Neural cell (in vitro differentiated cells): ENCODE measurements at regions not wholly inside any gene's neighbourhood (a gene's known extent, or its start where the extent isn't known, plus 50 kb on each side); places are given as distances from the start of the nearest gene placed in this dataset.

Source experiments
- H2AFZ ChIP-seq: fragments of 200-600, 300-800 bp; sonication (generic), shearing (Covaris generic); 2 replicates; pipeline ENCODE4 v1.6.0; 2014; ENCODE audit warnings: low read depth, mild to moderate bottlenecking, antibody characterized with exemption, low read length, moderate library complexity
- H3F3A ChIP-seq: fragments of 200-600 bp; shearing (Covaris generic); 2 replicates; pipeline ENCODE4 v1.6.1; 2016; ENCODE audit warnings: mild to moderate bottlenecking, moderate library complexity, mixed read lengths, antibody characterized with exemption, low read length; ENCODE audit not compliant: insufficient read depth, poor library complexity, severe bottlenecking
- H3K27ac ChIP-seq: fragments of 200-600, 300-800 bp; sonication (generic), shearing (Covaris generic); 2 replicates; pipeline ENCODE4 v1.5.1; 2014; ENCODE audit warnings: mild to moderate bottlenecking, low read length, moderate library complexity
- H3K27me3 ChIP-seq: fragments of 300-800, 200-600 bp; sonication (generic), shearing (Covaris generic); 2 replicates; pipeline ENCODE4 v1.6.0; 2014; ENCODE audit warnings: mild to moderate bottlenecking, low read depth, low read length, moderate library complexity; ENCODE audit not compliant: insufficient read depth
- H3K36me3 ChIP-seq: fragments of 300-800, 200-600 bp; sonication (generic), shearing (Covaris generic); 2 replicates; pipeline ENCODE4 v1.5.1; 2014; ENCODE audit warnings: mild to moderate bottlenecking, antibody characterized with exemption, low read length, moderate library complexity; ENCODE audit not compliant: insufficient read depth
- H3K4me2 ChIP-seq: fragments of 300-800, 200-600 bp; sonication (generic), shearing (Covaris generic); 2 replicates; pipeline ENCODE4 v1.6.0; 2014; ENCODE audit warnings: mild to moderate bottlenecking, low read length
- H3K4me3 ChIP-seq: fragments of 300-800, 200-600 bp; sonication (generic), shearing (Covaris generic); 2 replicates; pipeline ENCODE4 v1.5.1; 2014; ENCODE audit warnings: mild to moderate bottlenecking, low read length, moderate library complexity
- H3K79me2 ChIP-seq: fragments of 200-600 bp; shearing (Covaris generic); replicated peaks from 2 replicates; pipeline ENCODE4 v1.6.0; 2014; ENCODE audit warnings: mild to moderate bottlenecking, low read length, moderate library complexity; ENCODE audit not compliant: insufficient read depth
- H3K9ac ChIP-seq: fragments of 300-800, 200-600 bp; sonication (generic), shearing (Covaris generic); 2 replicates; pipeline ENCODE4 v1.6.1; 2016; ENCODE audit warnings: mild to moderate bottlenecking, low read length, mixed read lengths
- H3K9me2 ChIP-seq: fragments of 200-600 bp; shearing (Covaris generic); 2 replicates; pipeline ENCODE4 v1.6.1; 2016; ENCODE audit warnings: mild to moderate bottlenecking, low read length, mixed read lengths; ENCODE audit not compliant: insufficient read depth
- H3K9me3 ChIP-seq: fragments of 200-600, 300-800 bp; sonication (generic), shearing (Covaris generic); 2 replicates; pipeline ENCODE4 v1.6.1; 2016; ENCODE audit warnings: mild to moderate bottlenecking, mixed run types, low read length, moderate library complexity, mixed read lengths
- H4K20me1 ChIP-seq: fragments of 200-600 bp; shearing (Covaris generic); 2 replicates; pipeline ENCODE4 v1.6.1; 2016; ENCODE audit warnings: mild to moderate bottlenecking, mixed run types; ENCODE audit not compliant: insufficient read depth
- CTCF ChIP-seq: fragments of 450-650 bp; IDR thresholded peaks from 2 replicates; pipeline ENCODE4 v1.5.1; 2014; ENCODE audit warnings: antibody characterized with exemption, mild to moderate bottlenecking, moderate library complexity; ENCODE audit not compliant: poor library complexity, severe bottlenecking
- EP300 ChIP-seq: fragments of 450-650 bp; conservative IDR thresholded peaks from 2 replicates; pipeline ENCODE4 v1.6.1; 2014; ENCODE audit warnings: antibody characterized with exemption, mild to moderate bottlenecking, moderate library complexity; ENCODE audit not compliant: poor library complexity, severe bottlenecking
- EZH2 ChIP-seq: fragments of 200-600, 300-800 bp; shearing (Covaris generic), sonication (generic); IDR thresholded peaks from 2 replicates; pipeline ENCODE4 v1.6.1; 2014; ENCODE audit warnings: antibody characterized with exemption, low read length, borderline replicate concordance, mild to moderate bottlenecking; ENCODE audit not compliant: insufficient read depth, poor library complexity, severe bottlenecking
- MXI1 ChIP-seq: fragments of 450-650 bp; conservative IDR thresholded peaks from 2 replicates; pipeline ENCODE4 v1.6.1; 2014; ENCODE audit warnings: antibody characterized with exemption, mild to moderate bottlenecking; ENCODE audit not compliant: poor library complexity, severe bottlenecking
- POLR2AphosphoS5 ChIP-seq: IDR thresholded peaks from 2 replicates; pipeline ENCODE4 v1.6.1; 2012
- RAD21 ChIP-seq: fragments of 450-650 bp; conservative IDR thresholded peaks from 2 replicates; pipeline ENCODE4 v1.6.1; 2014; ENCODE audit warnings: antibody characterized with exemption, mild to moderate bottlenecking, moderate library complexity
- SMC3 ChIP-seq: fragments of 450-650 bp; conservative IDR thresholded peaks from 2 replicates; pipeline ENCODE4 v1.6.1; 2014; ENCODE audit warnings: antibody characterized with exemption, mild to moderate bottlenecking, moderate library complexity; ENCODE audit not compliant: poor library complexity
- TAF1 ChIP-seq: IDR thresholded peaks from 2 replicates; pipeline ENCODE4 v1.6.1; 2012; ENCODE audit warnings: low read depth
- TF ChIP-seq, protein P1 (sequence below): IDR thresholded peaks from 2 replicates; pipeline ENCODE4 v1.6.1; 2012; ENCODE audit warnings: borderline replicate concordance

- no peaks in the 10 kb centered on the region for H3K9me3 ChIP-seq
- TF ChIP-seq, protein P1, sequence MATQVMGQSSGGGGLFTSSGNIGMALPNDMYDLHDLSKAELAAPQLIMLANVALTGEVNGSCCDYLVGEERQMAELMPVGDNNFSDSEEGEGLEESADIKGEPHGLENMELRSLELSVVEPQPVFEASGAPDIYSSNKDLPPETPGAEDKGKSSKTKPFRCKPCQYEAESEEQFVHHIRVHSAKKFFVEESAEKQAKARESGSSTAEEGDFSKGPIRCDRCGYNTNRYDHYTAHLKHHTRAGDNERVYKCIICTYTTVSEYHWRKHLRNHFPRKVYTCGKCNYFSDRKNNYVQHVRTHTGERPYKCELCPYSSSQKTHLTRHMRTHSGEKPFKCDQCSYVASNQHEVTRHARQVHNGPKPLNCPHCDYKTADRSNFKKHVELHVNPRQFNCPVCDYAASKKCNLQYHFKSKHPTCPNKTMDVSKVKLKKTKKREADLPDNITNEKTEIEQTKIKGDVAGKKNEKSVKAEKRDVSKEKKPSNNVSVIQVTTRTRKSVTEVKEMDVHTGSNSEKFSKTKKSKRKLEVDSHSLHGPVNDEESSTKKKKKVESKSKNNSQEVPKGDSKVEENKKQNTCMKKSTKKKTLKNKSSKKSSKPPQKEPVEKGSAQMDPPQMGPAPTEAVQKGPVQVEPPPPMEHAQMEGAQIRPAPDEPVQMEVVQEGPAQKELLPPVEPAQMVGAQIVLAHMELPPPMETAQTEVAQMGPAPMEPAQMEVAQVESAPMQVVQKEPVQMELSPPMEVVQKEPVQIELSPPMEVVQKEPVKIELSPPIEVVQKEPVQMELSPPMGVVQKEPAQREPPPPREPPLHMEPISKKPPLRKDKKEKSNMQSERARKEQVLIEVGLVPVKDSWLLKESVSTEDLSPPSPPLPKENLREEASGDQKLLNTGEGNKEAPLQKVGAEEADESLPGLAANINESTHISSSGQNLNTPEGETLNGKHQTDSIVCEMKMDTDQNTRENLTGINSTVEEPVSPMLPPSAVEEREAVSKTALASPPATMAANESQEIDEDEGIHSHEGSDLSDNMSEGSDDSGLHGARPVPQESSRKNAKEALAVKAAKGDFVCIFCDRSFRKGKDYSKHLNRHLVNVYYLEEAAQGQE, result no peak
- no peak for TF ChIP-seq EZH2
- no peak for TF ChIP-seq POLR2AphosphoS5
- TF ChIP-seq TAF1, result no peak
- no peak for TF ChIP-seq MXI1
- no peak for TF ChIP-seq SMC3
- TF ChIP-seq EP300, result no peak
- TF ChIP-seq CTCF, result no peak
- TF ChIP-seq RAD21, result no peak
- no peaks in the 10 kb centered on the region for H3K79me2 ChIP-seq
- H3K9ac ChIP-seq, result no peak overlapping the region
- H2AFZ ChIP-seq, result no peak overlapping the region
- H4K20me1 ChIP-seq, result no peaks in the 10 kb centered on the region
- no peak overlapping the region for H3K27ac ChIP-seq
- no peaks in the 10 kb centered on the region for H3F3A ChIP-seq
- H3K36me3 ChIP-seq, result no peaks in the 10 kb centered on the region
- no peak overlapping the region for H3K4me3 ChIP-seq
- no peaks in the 10 kb centered on the region for H3K9me2 ChIP-seq
- no peak overlapping the region for H3K4me2 ChIP-seq
- H3K27me3 ChIP-seq, result no peaks in the 10 kb centered on the region
Measured at GRCh38 chr10:11672836-11673235, 61.4 kb upstream of the USP6NL start.

- no peaks in the 10 kb centered on the region for H3K9me3 ChIP-seq
- TF ChIP-seq POLR2AphosphoS5, result no peak
- TF ChIP-seq EP300, result no peak
- TF ChIP-seq, protein P1, result no peak
- TF ChIP-seq MXI1, result no peak
- TF ChIP-seq CTCF, result no peak
- no peak for TF ChIP-seq EZH2
- no peak for TF ChIP-seq SMC3
- TF ChIP-seq TAF1, result no peak
- TF ChIP-seq RAD21, result no peak
- H3K27ac ChIP-seq, result no peak overlapping the region
- no peak overlapping the region for H3K9ac ChIP-seq
- no peak overlapping the region for H3K4me3 ChIP-seq
- no peaks in the 10 kb centered on the region for H3K79me2 ChIP-seq
- no peaks in the 10 kb centered on the region for H3K27me3 ChIP-seq
- no peak overlapping the region for H3K4me2 ChIP-seq
- H4K20me1 ChIP-seq, result no peaks in the 10 kb centered on the region
- no peak overlapping the region for H2AFZ ChIP-seq
- H3K9me2 ChIP-seq, result no peaks in the 10 kb centered on the region
- no peaks in the 10 kb centered on the region for H3F3A ChIP-seq
- H3K36me3 ChIP-seq, result no peaks in the 10 kb centered on the region
Measured at GRCh38 chr10:11670381-11670780, 58.9 kb upstream of the USP6NL start.
